HEK293T (cell line): ENCODE measurements at regions not wholly inside any gene's neighbourhood (a gene's known extent, or its start where the extent isn't known, plus 50 kb on each side); places are given as distances from the start of the nearest gene placed in this dataset.

Source experiments
- ARNT ChIP-seq: fragments of 450-650 bp; IDR thresholded peaks from 2 replicates; pipeline ENCODE4 v1.6.1; 2017; ENCODE audit warnings: mild to moderate bottlenecking
- SP1 ChIP-seq: fragments of 450-650 bp; IDR thresholded peaks from 2 replicates; pipeline ENCODE4 v1.6.1; 2017
- TF ChIP-seq, protein P1 (sequence below): fragments of 450-650 bp; IDR thresholded peaks from 2 replicates; pipeline ENCODE4 v1.6.1; 2016

DNA sequence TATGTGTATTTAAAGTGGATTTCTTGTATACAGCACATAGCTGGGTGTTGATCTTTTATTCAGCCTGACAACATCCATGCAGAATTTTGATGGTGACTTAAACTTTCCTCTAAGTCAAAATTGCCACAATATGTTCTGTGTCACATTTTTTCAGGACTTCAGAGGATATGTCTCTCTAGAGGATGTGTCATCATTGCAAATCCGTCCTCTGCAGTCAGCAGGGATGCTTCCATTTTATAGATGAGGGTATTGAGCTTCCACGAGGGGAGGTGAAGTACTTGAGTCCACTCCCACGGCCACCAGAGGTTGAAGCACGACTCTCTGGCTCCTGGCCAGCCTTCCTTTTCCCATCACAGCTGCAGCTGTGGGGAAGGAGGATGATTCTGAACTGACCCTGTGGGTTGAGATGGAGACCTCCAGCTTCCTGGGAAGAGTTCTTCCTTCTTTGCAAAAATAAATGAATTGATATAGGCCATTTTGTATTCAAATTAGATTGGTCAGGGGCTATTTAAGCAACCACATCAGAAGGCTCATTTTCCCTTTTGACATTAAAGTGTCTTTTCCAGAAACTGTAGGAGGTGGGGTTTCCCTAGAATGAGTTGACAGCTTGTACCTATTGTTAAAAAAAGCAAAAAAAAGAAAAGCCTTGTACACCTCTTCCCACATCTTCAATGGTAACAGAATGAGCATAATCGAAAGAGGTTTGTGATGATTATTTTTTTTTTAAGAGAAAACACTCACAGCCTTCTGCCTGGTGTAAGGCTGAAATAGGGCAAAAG lies 55.2 kb upstream of the MYEOV start:
- no peak for TF ChIP-seq SP1
- TF ChIP-seq, protein P1, sequence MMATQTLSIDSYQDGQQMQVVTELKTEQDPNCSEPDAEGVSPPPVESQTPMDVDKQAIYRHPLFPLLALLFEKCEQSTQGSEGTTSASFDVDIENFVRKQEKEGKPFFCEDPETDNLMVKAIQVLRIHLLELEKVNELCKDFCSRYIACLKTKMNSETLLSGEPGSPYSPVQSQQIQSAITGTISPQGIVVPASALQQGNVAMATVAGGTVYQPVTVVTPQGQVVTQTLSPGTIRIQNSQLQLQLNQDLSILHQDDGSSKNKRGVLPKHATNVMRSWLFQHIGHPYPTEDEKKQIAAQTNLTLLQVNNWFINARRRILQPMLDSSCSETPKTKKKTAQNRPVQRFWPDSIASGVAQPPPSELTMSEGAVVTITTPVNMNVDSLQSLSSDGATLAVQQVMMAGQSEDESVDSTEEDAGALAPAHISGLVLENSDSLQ: no peak
- TF ChIP-seq ARNT: no peak
